ENCODE measurements at regions not wholly inside any gene's neighbourhood (a gene's known extent, or its start where the extent isn't known, plus 50 kb on each side); places are given as distances from the start of the nearest gene placed in this dataset.

DNA sequence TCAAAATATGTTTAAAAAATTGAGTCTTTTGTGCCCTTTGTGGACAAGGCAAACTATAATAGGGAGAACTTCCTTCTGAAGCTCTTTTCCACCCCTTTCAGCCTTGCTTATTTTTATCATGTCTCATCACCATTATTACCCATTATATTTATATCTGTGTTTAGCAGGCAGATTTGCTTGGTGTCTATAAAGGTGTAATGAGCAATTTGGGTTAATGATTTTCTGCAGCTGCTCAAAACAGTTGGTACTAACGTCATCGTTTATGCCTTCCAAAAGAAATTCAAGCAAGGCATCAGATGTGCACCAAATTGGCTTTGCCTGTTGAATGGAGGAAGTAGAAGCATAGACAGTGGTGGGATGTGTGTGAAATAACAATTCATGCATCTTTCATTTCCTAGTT, 483.7 kb upstream of the SGO1 start:
- TF ChIP-seq, protein P1, sequence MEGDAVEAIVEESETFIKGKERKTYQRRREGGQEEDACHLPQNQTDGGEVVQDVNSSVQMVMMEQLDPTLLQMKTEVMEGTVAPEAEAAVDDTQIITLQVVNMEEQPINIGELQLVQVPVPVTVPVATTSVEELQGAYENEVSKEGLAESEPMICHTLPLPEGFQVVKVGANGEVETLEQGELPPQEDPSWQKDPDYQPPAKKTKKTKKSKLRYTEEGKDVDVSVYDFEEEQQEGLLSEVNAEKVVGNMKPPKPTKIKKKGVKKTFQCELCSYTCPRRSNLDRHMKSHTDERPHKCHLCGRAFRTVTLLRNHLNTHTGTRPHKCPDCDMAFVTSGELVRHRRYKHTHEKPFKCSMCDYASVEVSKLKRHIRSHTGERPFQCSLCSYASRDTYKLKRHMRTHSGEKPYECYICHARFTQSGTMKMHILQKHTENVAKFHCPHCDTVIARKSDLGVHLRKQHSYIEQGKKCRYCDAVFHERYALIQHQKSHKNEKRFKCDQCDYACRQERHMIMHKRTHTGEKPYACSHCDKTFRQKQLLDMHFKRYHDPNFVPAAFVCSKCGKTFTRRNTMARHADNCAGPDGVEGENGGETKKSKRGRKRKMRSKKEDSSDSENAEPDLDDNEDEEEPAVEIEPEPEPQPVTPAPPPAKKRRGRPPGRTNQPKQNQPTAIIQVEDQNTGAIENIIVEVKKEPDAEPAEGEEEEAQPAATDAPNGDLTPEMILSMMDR (IDR thresholded peaks at IDR 0.05; ENCODE audit: borderline replicate concordance, insufficient read depth, low read depth, low read length) = no peak
- no peak overlapping the region for H3K4me3 ChIP-seq (ENCODE audit: low read depth, low read length)

DNA sequence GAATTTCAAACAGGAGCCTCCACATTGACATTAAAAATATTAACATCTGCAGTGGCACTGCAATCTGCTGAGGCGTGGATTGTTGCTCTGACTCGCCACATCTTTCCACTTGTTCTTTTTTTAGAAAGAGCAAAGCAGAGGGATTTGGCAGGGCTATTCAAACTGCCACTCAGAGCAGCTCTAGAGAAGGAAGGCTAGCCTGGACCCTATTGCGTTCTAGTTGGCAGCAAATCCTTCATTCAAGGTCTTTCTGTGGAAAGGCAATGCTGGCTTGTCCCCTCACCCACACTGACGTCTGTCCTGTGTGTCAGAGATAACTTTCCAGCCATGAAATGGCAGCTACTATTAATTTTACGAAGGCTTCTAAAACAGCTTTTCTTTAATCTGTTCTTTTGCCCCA, 483.2 kb upstream of the SGO1 start:
- TF ChIP-seq, protein P1 (IDR thresholded peaks at IDR 0.05; ENCODE audit: borderline replicate concordance, insufficient read depth, low read depth, low read length) = no peak
- no peak overlapping the region for H3K4me3 ChIP-seq (ENCODE audit: low read depth, low read length)

DNA sequence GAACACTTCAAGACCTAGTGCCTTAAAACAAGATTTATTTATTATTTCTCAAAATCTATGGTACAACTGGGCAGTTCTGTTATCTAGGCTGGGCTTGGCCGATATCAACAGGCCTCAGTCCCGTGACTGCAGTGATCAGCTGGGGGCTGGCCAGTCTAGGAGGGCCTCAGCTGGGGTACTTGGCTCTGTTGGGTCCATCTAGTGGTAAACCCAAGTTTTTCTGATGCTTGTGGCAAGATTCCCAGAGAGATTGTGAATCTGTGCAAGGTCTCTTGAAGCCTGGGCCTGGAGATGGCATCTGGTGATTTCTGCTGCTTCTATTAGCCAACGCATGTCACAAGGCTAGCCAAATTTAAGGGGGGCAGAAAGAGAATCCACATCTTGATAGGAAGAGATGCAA, 482.4 kb upstream of the SGO1 start:
- TF ChIP-seq, protein P1 (IDR thresholded peaks at IDR 0.05; ENCODE audit: borderline replicate concordance, insufficient read depth, low read depth, low read length) = no peak
- no peak overlapping the region for H3K4me3 ChIP-seq (ENCODE audit: low read depth, low read length)

DNA sequence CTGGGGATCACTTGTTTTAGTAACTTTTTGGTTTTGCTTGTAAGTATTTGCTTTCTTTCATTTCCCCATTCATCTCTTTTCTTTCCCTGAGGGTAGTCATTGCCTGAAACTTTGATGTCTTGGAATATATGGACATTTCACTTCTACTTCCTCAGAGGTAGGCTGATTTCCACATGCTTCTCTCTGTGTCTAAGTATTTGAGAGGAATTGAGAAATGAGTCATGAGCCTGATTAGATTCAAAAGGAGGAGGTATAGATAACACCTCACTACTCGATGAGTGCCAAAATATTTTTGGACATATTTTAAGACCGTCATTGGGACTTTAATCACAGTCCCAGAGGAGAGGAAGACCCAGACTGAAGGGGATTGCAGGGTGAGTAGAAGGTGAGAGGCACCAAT, 480.1 kb upstream of the SGO1 start:
- TF ChIP-seq, protein P1 (IDR thresholded peaks at IDR 0.05; ENCODE audit: borderline replicate concordance, insufficient read depth, low read depth, low read length) = no peak

DNA sequence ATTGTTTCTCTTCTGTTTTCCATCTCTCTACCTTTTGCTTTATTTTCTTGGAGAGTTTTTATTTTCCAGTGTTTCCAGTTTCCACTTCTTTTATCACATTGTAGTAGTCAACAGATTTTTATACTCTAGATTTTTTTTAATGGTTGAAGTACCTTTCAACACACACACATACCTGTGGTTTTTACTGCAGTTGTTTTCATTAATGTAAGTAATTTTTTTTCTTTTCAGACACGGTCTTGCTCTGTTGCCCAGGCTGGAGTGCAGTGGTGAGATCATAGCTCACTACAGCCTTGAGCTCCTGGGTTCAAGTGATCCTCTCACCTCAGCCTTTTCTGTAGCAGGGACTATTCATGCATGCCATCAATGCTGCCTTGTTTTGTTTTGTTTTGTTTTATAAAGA, 472.5 kb upstream of the SGO1 start:
- TF ChIP-seq, protein P1 (IDR thresholded peaks at IDR 0.05; ENCODE audit: borderline replicate concordance, insufficient read depth, low read depth, low read length) = no peak
- no peak overlapping the region for H3K4me3 ChIP-seq (ENCODE audit: low read depth, low read length)

More for the DNA sequence above, 480.1 kb upstream of the SGO1 start:
- no peak overlapping the region for H3K4me3 ChIP-seq (ENCODE audit: low read depth, low read length)

DNA sequence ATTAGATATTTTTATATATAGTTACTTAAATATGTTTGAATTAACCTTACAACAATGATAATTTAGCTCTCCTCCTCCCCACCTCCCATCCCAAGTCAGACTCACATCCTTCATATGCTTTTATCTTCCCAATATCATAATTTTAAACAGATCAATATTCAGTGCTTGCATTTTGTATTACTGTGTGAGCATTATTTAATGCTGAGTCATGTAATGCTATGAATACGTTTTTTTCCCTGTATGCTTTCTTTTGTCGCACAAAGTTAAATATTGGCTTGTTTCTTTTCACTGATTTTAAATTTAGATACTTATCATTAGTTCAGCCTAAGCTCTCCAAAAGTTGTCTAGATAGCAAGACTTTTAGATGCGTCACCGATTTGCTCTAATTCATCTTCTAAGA, 471.6 kb upstream of the SGO1 start:
- H3K4me3 ChIP-seq (ENCODE audit: low read depth, low read length) = no peak overlapping the region
- TF ChIP-seq, protein P1 (IDR thresholded peaks at IDR 0.05; ENCODE audit: borderline replicate concordance, insufficient read depth, low read depth, low read length) = no peak

DNA sequence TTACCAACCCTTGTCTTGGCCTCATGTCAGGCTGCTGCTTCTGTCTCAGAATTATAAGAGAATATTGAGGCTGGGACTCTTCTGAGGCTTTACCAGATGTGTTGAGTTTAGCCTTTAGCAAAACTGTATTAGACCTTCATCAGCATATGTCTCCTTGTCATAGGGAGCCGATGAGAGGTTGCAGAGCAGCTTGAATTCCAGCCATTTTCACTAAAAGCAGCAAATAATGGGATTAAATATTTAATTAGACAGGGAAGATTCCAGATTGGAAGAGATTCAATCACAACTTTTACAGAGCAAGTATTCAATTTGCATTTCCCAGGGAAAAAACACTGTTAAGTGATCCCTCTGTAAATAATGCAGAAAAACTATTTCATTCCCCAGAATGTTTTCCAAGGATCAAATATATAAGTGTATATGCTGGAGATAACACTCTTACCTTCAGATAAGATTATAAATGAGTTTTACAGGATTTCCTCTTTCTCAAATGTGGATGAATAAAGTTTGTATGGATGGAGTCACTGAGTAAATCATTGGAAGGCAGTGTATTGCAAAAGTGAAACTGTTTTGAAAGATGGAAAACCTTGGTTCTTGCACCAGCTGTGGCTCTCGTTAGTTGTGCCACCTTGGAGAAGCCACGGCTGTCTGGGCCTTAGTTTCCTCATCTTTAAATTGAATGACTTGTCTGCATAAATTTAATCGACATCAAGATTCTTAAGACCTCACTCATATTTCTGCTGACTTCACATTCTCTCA, 466.4 kb upstream of the SGO1 start:
- TF ChIP-seq, protein P1 (IDR thresholded peaks at IDR 0.05; ENCODE audit: borderline replicate concordance, insufficient read depth, low read depth, low read length) = no peak

More for the DNA sequence above, 466.4 kb upstream of the SGO1 start:
- H3K4me3 ChIP-seq (ENCODE audit: low read depth, low read length) = no peak overlapping the region

Measured in GM12875 (cell line).